ENCODE measurements at regions not wholly inside any gene's neighbourhood (a gene's known extent, or its start where the extent isn't known, plus 50 kb on each side); places are given as distances from the start of the nearest gene placed in this dataset.

DNA sequence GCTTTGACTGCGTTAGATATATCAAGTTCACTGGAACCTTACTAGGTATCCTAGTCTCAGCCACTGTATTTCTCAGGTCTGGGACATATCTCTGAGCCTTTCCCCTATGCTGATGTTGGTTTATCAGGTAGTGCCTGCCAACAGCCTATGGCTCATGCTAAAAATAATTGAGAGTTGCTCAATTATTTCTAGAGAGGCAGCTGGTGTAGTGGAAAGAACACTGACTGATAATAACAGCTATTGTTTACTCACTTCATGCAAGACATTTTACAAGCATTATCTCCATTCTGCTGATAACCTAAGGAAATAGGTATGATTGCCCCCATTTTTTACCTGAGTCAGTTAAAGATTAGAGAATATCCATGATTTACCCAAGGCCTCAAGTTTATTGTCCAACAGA is 231.4 kb downstream of the LRRN1 start:
- TF ChIP-seq EP300 (IDR thresholded peaks at IDR 0.05) (no peak), POLR2A (IDR thresholded peaks at IDR 0.05) (no peak), POLR2AphosphoS5 (IDR thresholded peaks at IDR 0.05) (no peak)
- TF ChIP-seq, protein P1, sequence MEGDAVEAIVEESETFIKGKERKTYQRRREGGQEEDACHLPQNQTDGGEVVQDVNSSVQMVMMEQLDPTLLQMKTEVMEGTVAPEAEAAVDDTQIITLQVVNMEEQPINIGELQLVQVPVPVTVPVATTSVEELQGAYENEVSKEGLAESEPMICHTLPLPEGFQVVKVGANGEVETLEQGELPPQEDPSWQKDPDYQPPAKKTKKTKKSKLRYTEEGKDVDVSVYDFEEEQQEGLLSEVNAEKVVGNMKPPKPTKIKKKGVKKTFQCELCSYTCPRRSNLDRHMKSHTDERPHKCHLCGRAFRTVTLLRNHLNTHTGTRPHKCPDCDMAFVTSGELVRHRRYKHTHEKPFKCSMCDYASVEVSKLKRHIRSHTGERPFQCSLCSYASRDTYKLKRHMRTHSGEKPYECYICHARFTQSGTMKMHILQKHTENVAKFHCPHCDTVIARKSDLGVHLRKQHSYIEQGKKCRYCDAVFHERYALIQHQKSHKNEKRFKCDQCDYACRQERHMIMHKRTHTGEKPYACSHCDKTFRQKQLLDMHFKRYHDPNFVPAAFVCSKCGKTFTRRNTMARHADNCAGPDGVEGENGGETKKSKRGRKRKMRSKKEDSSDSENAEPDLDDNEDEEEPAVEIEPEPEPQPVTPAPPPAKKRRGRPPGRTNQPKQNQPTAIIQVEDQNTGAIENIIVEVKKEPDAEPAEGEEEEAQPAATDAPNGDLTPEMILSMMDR (IDR thresholded peaks at IDR 0.05) = no peak
